A549 (cell line): ENCODE measurements at regions not wholly inside any gene's neighbourhood (a gene's known extent, or its start where the extent isn't known, plus 50 kb on each side); places are given as distances from the start of the nearest gene placed in this dataset.

Experiments
- EP300 ChIP-seq, 2 experiments: fragments of >200 bp; sonication (Bioruptor Twin); formaldehyde crosslinking; IDR thresholded peaks; 2 replicates in 1 of 2; 3 replicates in 1 of 2; pipeline ENCODE4 v1.6.1; 2016 to 2017
- ESRRA ChIP-seq: fragments of 150-350 bp; IDR thresholded peaks from 2 replicates; pipeline ENCODE4 v1.6.1; 2014; ENCODE audit warnings: mild to moderate bottlenecking, low read length, borderline replicate concordance
- HOXB13 ChIP-seq: fragments of 250-450 bp; sonication (Bioruptor Pico); IDR thresholded peaks from 2 replicates; pipeline ENCODE4 v1.5.0; 2020; ENCODE audit warnings: low read depth, mild to moderate bottlenecking, moderate library complexity
- KDM1A ChIP-seq: fragments of 200-600 bp; sonication (generic); IDR thresholded peaks from 2 replicates; pipeline ENCODE4 v1.6.1; 2016; ENCODE audit warnings: low read depth, mild to moderate bottlenecking
- KDM5A ChIP-seq: fragments of 200-600 bp; sonication (generic); IDR thresholded peaks from 2 replicates; pipeline ENCODE4 v1.6.1; 2016; ENCODE audit warnings: antibody characterized with exemption, mild to moderate bottlenecking
- MYC ChIP-seq: IDR thresholded peaks from 2 replicates; pipeline ENCODE4 v1.6.1; 2012; ENCODE audit warnings: mild to moderate bottlenecking, inconsistent platforms, low read length, improper control_type of control experiment, borderline replicate concordance
- POLR2A ChIP-seq: IDR thresholded peaks from 2 replicates; pipeline ENCODE4 v1.6.1; 2012; ENCODE audit warnings: mild to moderate bottlenecking, low read length
- RFX5 ChIP-seq: fragments of 450-650 bp; IDR thresholded peaks from 2 replicates; pipeline ENCODE4 v1.7.1; 2014; ENCODE audit warnings: antibody characterized with exemption, mild to moderate bottlenecking, moderate library complexity
- SMC3 ChIP-seq: fragments of >200 bp; sonication (Bioruptor Twin); formaldehyde crosslinking; IDR thresholded peaks from 3 replicates; pipeline ENCODE4 v1.6.1; 2018; ENCODE audit warnings: inconsistent platforms
- SREBF2 ChIP-seq: fragments of 450-650 bp; IDR thresholded peaks from 2 replicates; pipeline ENCODE4 v1.6.1; 2014; ENCODE audit warnings: mild to moderate bottlenecking, moderate library complexity
- TF ChIP-seq, protein P1 (sequence below): fragments of >200 bp; sonication (Bioruptor Twin); formaldehyde crosslinking; IDR thresholded peaks from 3 replicates; pipeline ENCODE4 v1.5.1; 2016
- TF ChIP-seq, protein P2 (sequence below): IDR thresholded peaks from 2 replicates; pipeline ENCODE4 v1.6.1; 2012
- TF ChIP-seq, protein P3 (sequence below): fragments of >200 bp; sonication (Bioruptor Twin); formaldehyde crosslinking; IDR thresholded peaks from 3 replicates; pipeline ENCODE4 v1.6.1; 2016

DNA sequence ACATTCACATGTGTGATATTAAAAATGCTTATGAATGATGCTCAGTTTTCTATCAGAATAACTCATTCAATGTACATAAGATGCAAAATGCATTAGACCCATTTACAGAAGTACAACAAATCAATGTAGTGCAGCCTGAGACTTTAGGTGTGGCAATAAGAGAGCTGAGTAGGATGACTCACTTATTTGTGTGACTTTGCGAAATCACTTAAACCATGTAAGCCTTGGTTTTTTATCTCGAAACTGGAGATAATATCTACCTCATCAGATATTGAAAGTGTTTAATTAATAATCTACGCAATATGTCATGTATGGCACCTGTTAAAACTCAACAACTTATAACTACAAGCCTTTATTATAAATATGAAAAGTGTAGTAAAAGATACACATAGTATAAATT is 105.7 kb upstream of the LUZP2 start:
- TF ChIP-seq, protein P1, sequence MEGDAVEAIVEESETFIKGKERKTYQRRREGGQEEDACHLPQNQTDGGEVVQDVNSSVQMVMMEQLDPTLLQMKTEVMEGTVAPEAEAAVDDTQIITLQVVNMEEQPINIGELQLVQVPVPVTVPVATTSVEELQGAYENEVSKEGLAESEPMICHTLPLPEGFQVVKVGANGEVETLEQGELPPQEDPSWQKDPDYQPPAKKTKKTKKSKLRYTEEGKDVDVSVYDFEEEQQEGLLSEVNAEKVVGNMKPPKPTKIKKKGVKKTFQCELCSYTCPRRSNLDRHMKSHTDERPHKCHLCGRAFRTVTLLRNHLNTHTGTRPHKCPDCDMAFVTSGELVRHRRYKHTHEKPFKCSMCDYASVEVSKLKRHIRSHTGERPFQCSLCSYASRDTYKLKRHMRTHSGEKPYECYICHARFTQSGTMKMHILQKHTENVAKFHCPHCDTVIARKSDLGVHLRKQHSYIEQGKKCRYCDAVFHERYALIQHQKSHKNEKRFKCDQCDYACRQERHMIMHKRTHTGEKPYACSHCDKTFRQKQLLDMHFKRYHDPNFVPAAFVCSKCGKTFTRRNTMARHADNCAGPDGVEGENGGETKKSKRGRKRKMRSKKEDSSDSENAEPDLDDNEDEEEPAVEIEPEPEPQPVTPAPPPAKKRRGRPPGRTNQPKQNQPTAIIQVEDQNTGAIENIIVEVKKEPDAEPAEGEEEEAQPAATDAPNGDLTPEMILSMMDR: no peak
- TF ChIP-seq SMC3: no peak
- no peak for TF ChIP-seq KDM5A
- TF ChIP-seq POLR2A: no peak
- TF ChIP-seq RFX5: no peak
- TF ChIP-seq SREBF2: no peak
- no peak for TF ChIP-seq EP300 (IDR thresholded peaks at IDR 0.05)
- TF ChIP-seq, protein P2, sequence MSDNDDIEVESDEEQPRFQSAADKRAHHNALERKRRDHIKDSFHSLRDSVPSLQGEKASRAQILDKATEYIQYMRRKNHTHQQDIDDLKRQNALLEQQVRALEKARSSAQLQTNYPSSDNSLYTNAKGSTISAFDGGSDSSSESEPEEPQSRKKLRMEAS: no peak
- no peak for TF ChIP-seq KDM1A
- TF ChIP-seq ESRRA: no peak
- TF ChIP-seq, protein P3, sequence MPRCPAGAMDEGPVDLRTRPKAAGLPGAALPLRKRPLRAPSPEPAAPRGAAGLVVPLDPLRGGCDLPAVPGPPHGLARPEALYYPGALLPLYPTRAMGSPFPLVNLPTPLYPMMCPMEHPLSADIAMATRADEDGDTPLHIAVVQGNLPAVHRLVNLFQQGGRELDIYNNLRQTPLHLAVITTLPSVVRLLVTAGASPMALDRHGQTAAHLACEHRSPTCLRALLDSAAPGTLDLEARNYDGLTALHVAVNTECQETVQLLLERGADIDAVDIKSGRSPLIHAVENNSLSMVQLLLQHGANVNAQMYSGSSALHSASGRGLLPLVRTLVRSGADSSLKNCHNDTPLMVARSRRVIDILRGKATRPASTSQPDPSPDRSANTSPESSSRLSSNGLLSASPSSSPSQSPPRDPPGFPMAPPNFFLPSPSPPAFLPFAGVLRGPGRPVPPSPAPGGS: no peak
- TF ChIP-seq MYC: no peak
- TF ChIP-seq HOXB13 (CRISPR knock-in tag): no peak
